HG03175 (cell line): ENCODE measurements at regions not wholly inside any gene's neighbourhood (a gene's known extent, or its start where the extent isn't known, plus 50 kb on each side); places are given as distances from the start of the nearest gene placed in this dataset.
"Not testable (repeated sequence)": the region's sequence is repeated elsewhere in the genome, so short reads cannot be mapped to it uniquely, and the experiment has no call there.

Experiments used
- ATAC-seq: cut with Tn5 transposase; IDR thresholded peaks from one replicate; pipeline ENCODE4 v1.9.1; 2021; ENCODE audit warnings: mild to moderate bottlenecking, moderate library complexity; ENCODE audit not compliant: unreplicated experiment

- no peak for ATAC-seq
These were observed 141.6 kb upstream of the EYA4 start for GRCh38 chr6:133099573-133099972.

- ATAC-seq, result no peak
These were observed 140.3 kb upstream of the EYA4 start for GRCh38 chr6:133100865-133101264.

GRCh38 chr6:133101790-133102189, 139.4 kb upstream of the EYA4 start:
- no peak for ATAC-seq

GRCh38 chr6:133106934-133107333, 134.2 kb upstream of the EYA4 start:
- no peak for ATAC-seq

- ATAC-seq, result no peak
These were observed 132.7 kb upstream of the EYA4 start for GRCh38 chr6:133108419-133108818.

- no peak for ATAC-seq
These were observed 126.2 kb upstream of the EYA4 start for GRCh38 chr6:133114973-133115372.

GRCh38 chr6:133115946-133116345, 125.2 kb upstream of the EYA4 start:
- ATAC-seq, result no peak

- no peak for ATAC-seq
These were observed 113.0 kb upstream of the EYA4 start for GRCh38 chr6:133128191-133128590.

GRCh38 chr6:133129556-133129955, 111.6 kb upstream of the EYA4 start:
- ATAC-seq, result no peak

GRCh38 chr6:133130863-133131262, 110.3 kb upstream of the EYA4 start:
- ATAC-seq, result no peak

- ATAC-seq, result no peak
These were observed 109.3 kb upstream of the EYA4 start for GRCh38 chr6:133131621-133132465.

GRCh38 chr6:133132466-133132971, 108.6 kb upstream of the EYA4 start:
- ATAC-seq, result no peak

GRCh38 chr6:133136177-133136880, 104.8 kb upstream of the EYA4 start:
- ATAC-seq, result no peak

GRCh38 chr6:133147470-133148184, 93.5 kb upstream of the EYA4 start:
- not testable (repeated sequence) for ATAC-seq

GRCh38 chr6:133156689-133157088, 84.5 kb upstream of the EYA4 start:
- ATAC-seq, result no peak

- ATAC-seq, result no peak
These were observed 83.2 kb upstream of the EYA4 start for GRCh38 chr6:133157995-133158394.

- no peak for ATAC-seq
These were observed 81.8 kb upstream of the EYA4 start for GRCh38 chr6:133159255-133159795.

GRCh38 chr6:133160536-133160935, 80.6 kb upstream of the EYA4 start:
- ATAC-seq, result no peak

- ATAC-seq, result no peak
These were observed 75.9 kb upstream of the EYA4 start for GRCh38 chr6:133165235-133165634.

- no peak for ATAC-seq
These were observed 74.4 kb upstream of the EYA4 start for GRCh38 chr6:133166766-133167165.

- no peak for ATAC-seq
These were observed 71.3 kb upstream of the EYA4 start for GRCh38 chr6:133169901-133170300.
